ENCODE measurements at regions not wholly inside any gene's neighbourhood (a gene's known extent, or its start where the extent isn't known, plus 50 kb on each side); places are given as distances from the start of the nearest gene placed in this dataset.

GRCh38 chr11:21704539-21704938 is 488.3 kb upstream of the ANO5 start:
- no peak for DNase-seq (ENCODE audit: extremely low spot score)
- TF ChIP-seq CTCF (IDR thresholded peaks at IDR 0.05; ENCODE audit: control extremely low read depth, extremely low read depth, low read depth, missing control alignments), result no peak
- POLR2A ChIA-PET, result no interaction called here
- CTCF ChIA-PET, result no interaction called here

GRCh38 chr11:21707116-21707739 is 485.7 kb upstream of the ANO5 start:
- POLR2A ChIA-PET, result no interaction called here
- no peak for TF ChIP-seq CTCF (IDR thresholded peaks at IDR 0.05; ENCODE audit: control extremely low read depth, extremely low read depth, low read depth, missing control alignments)
- no peak for DNase-seq (ENCODE audit: extremely low spot score)
- CTCF ChIA-PET, result interaction anchor here (1.0 to 1.4 kb wide), 3 partner anchors 10 to 22 kb away, joined by 3 to 4 read pairs (median 4); no protein-coding TSS in a partner anchor

GRCh38 chr11:21710809-21711208 is 482.1 kb upstream of the ANO5 start:
- no peak for TF ChIP-seq CTCF (IDR thresholded peaks at IDR 0.05; ENCODE audit: control extremely low read depth, extremely low read depth, low read depth, missing control alignments)
- POLR2A ChIA-PET, result no interaction called here

GRCh38 chr11:21711341-21711740 is 481.5 kb upstream of the ANO5 start:
- DNase-seq (ENCODE audit: extremely low spot score), result no peak
- ChIA-PET CTCF (no interaction called here), POLR2A (no interaction called here)

More at GRCh38 chr11:21710809-21711208, 482.1 kb upstream of the ANO5 start:
- CTCF ChIA-PET, result no interaction called here
- no peak for DNase-seq (ENCODE audit: extremely low spot score)

GRCh38 chr11:21723678-21724077 is 469.2 kb upstream of the ANO5 start:
- CTCF ChIA-PET, result interaction anchor here (1.3 kb wide), 2 partner anchors 18 to 19 kb away, joined by 3 read pairs; no protein-coding TSS in a partner anchor
- POLR2A ChIA-PET, result no interaction called here
- DNase-seq (ENCODE audit: extremely low spot score), result no peak
- no peak for TF ChIP-seq CTCF (IDR thresholded peaks at IDR 0.05; ENCODE audit: control extremely low read depth, extremely low read depth, low read depth, missing control alignments)

More at GRCh38 chr11:21711341-21711740, 481.5 kb upstream of the ANO5 start:
- TF ChIP-seq CTCF (IDR thresholded peaks at IDR 0.05; ENCODE audit: control extremely low read depth, extremely low read depth, low read depth, missing control alignments), result no peak

- CTCF ChIA-PET, result no interaction called here
- TF ChIP-seq CTCF (IDR thresholded peaks at IDR 0.05; ENCODE audit: control extremely low read depth, extremely low read depth, low read depth, missing control alignments), result no peak
- DNase-seq (ENCODE audit: extremely low spot score), result no peak
- POLR2A ChIA-PET, result no interaction called here
These were observed 465.8 kb upstream of the ANO5 start for GRCh38 chr11:21727102-21727501.
